MCF 10A (cell line): ENCODE measurements at regions not wholly inside any gene's neighbourhood (a gene's known extent, or its start where the extent isn't known, plus 50 kb on each side); places are given as distances from the start of the nearest gene placed in this dataset.

Source experiments
- BruUV-seq: library from RNA; stranded (reverse); fragments of 400-500 nt; replicated peaks from 2 replicates; lab custom pipeline; 2021; lab: Mats Ljungman, UMichigan
- CTCF ChIA-PET: fragments of 300-600 bp; sonication (Branson Sonifier 250); formaldehyde crosslinking; extraction: SDS; loops from one replicate; lab custom pipeline; 2021; ENCODE audit warnings: antibody characterized with exemption, inconsistent platforms; lab: Yijun Ruan, JAX
- POLR2A ChIA-PET: fragments of 300-600, 350-650 bp; sonication (Branson Sonifier 250); formaldehyde crosslinking; extraction: SDS; loops from one replicate; lab custom pipeline; 2020; ENCODE audit warnings: antibody characterized with exemption, inconsistent platforms; lab: Yijun Ruan, JAX
- DNase-seq: peaks from one replicate; pipeline ENCODE4 v3.0.0-alpha.2; 2018; ENCODE audit not compliant: unreplicated experiment
- H3K27ac Mint-ChIP-seq: one replicate; pipeline ENCODE4 v1.8.0; 2022; ENCODE audit warnings: mild to moderate bottlenecking, low read depth, mixed read lengths; ENCODE audit not compliant: unreplicated experiment
- H3K27me3 Mint-ChIP-seq: one replicate; pipeline ENCODE4 v1.8.0; 2022; ENCODE audit warnings: mixed read lengths; ENCODE audit not compliant: insufficient read depth, unreplicated experiment
- H3K36me3 Mint-ChIP-seq: one replicate; pipeline ENCODE4 v1.8.0; 2022; ENCODE audit warnings: mild to moderate bottlenecking, moderate library complexity, mixed read lengths; ENCODE audit not compliant: insufficient read depth, unreplicated experiment
- H3K4me1 Mint-ChIP-seq: one replicate; pipeline ENCODE4 v1.8.0; 2022; ENCODE audit warnings: mixed read lengths; ENCODE audit not compliant: insufficient read depth, unreplicated experiment
- H3K4me3 Mint-ChIP-seq: one replicate; pipeline ENCODE4 v1.8.0; 2022; ENCODE audit warnings: mild to moderate bottlenecking, moderate library complexity, mixed read lengths; ENCODE audit not compliant: unreplicated experiment
- H3K9me3 Mint-ChIP-seq: one replicate; pipeline ENCODE4 v1.8.0; 2022; ENCODE audit warnings: mixed read lengths; ENCODE audit not compliant: unreplicated experiment
- intact Hi-C: fragments of 100-400 bp; cut with micrococcal nuclease; formaldehyde crosslinking; loops from 2 replicates; pipeline ENCODE4 v1.14.1; 2022
- TF ChIP-seq, protein P1 (sequence below): fragments of 200-600 bp; IDR thresholded peaks from one replicate; pipeline ENCODE4 v1.8.0; 2022; ENCODE audit warnings: antibody characterized with exemption, mild to moderate bottlenecking; ENCODE audit not compliant: unreplicated experiment

- Mint-ChIP-seq H3K4me3 (no peak overlapping the region), H3K36me3 (peaks cover 12% of the 10 kb centered on the region), H3K27me3 (no peaks in the 10 kb centered on the region), H3K9me3 (peaks cover 10% of the 10 kb centered on the region), H3K4me1 (no peaks in the 10 kb centered on the region), H3K27ac (no peak overlapping the region)
- BruUV-seq = no TSS peak
- DNase-seq = no peak
- ChIA-PET CTCF (interaction anchor here (0.6 to 3.0 kb wide), 7 partner anchors 11 to 91 kb away, joined by 3 to 9 read pairs (median 3); no protein-coding TSS in a partner anchor), POLR2A (no interaction called here)
- intact Hi-C loops = no loop called here
- TF ChIP-seq, protein P1, sequence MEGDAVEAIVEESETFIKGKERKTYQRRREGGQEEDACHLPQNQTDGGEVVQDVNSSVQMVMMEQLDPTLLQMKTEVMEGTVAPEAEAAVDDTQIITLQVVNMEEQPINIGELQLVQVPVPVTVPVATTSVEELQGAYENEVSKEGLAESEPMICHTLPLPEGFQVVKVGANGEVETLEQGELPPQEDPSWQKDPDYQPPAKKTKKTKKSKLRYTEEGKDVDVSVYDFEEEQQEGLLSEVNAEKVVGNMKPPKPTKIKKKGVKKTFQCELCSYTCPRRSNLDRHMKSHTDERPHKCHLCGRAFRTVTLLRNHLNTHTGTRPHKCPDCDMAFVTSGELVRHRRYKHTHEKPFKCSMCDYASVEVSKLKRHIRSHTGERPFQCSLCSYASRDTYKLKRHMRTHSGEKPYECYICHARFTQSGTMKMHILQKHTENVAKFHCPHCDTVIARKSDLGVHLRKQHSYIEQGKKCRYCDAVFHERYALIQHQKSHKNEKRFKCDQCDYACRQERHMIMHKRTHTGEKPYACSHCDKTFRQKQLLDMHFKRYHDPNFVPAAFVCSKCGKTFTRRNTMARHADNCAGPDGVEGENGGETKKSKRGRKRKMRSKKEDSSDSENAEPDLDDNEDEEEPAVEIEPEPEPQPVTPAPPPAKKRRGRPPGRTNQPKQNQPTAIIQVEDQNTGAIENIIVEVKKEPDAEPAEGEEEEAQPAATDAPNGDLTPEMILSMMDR = no peak
These were observed 71.7 kb upstream of the WIPF1 start for GRCh38 chr2:174669336-174669735.

DNA sequence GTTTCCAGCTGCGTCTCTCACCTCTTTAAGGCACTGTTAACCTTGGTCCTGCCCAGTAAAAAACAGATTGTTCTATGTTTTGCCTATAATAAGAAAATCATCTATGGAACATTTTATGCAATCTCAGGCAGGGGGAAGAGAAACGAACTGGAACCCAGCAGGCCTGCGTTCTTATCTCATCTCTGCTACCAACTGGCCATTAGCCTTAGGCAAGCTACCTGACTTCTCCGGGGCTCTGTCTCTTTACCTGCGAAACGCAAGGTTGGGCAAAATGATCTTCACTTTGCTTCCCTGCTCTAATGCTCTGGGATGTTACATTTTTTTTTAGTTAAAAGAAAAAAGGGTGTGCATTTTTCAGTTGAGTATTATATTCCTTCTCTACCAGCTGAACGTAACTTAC lies 70.5 kb upstream of the WIPF1 start:
- no TSS peak for BruUV-seq
- Mint-ChIP-seq H3K9me3 (peaks cover 10% of the 10 kb centered on the region), H3K27me3 (no peaks in the 10 kb centered on the region), H3K4me3 (no peak overlapping the region), H3K4me1 (no peaks in the 10 kb centered on the region), H3K27ac (no peak overlapping the region), H3K36me3 (peaks cover 12% of the 10 kb centered on the region)
- TF ChIP-seq, protein P1 = no peak
- no peak for DNase-seq
- intact Hi-C loops = no loop called here
- ChIA-PET CTCF (interaction anchor here (1.1 to 3.0 kb wide), 4 partner anchors 19 to 31 kb away, joined by 3 to 9 read pairs (median 4); no protein-coding TSS in a partner anchor), POLR2A (no interaction called here)

GRCh38 chr2:174667250-174667860 lies 69.8 kb upstream of the WIPF1 start:
- no peak overlapping the region for H3K27ac Mint-ChIP-seq
- DNase-seq = no peak
- no peak overlapping the region for H3K4me3 Mint-ChIP-seq
- H3K4me1 Mint-ChIP-seq = peaks cover 7% of the 10 kb centered on the region
- peaks cover 10% of the 10 kb centered on the region for H3K9me3 Mint-ChIP-seq
- TF ChIP-seq, protein P1 = no peak
- BruUV-seq = no TSS peak
- no peaks in the 10 kb centered on the region for H3K27me3 Mint-ChIP-seq
- H3K36me3 Mint-ChIP-seq = peaks cover 12% of the 10 kb centered on the region
- ChIA-PET CTCF (interaction anchor here (0.7 to 3.0 kb wide), 5 partner anchors 19 to 206 kb away, joined by 3 to 9 read pairs (median 4); no protein-coding TSS in a partner anchor), POLR2A (no interaction called here)
- intact Hi-C loops = no loop called here

- CTCF ChIA-PET = interaction anchor here (0.7 to 2.1 kb wide), 4 partner anchors 29 to 205 kb away, joined by 3 to 6 read pairs (median 4); no protein-coding TSS in a partner anchor
- intact Hi-C loops = no loop called here
- POLR2A ChIA-PET = no interaction called here
- H3K27me3 Mint-ChIP-seq = no peaks in the 10 kb centered on the region
- H3K9me3 Mint-ChIP-seq = peaks cover 8% of the 10 kb centered on the region
- peaks cover 12% of the 10 kb centered on the region for H3K4me1 Mint-ChIP-seq
- H3K27ac Mint-ChIP-seq = no peak overlapping the region
- peaks cover 9% of the 10 kb centered on the region for H3K36me3 Mint-ChIP-seq
- TF ChIP-seq, protein P1 = no peak
- no peak overlapping the region for H3K4me3 Mint-ChIP-seq
- no peak for DNase-seq
- no TSS peak for BruUV-seq
These were observed 69.2 kb upstream of the WIPF1 start for GRCh38 chr2:174666845-174667244.
